GM06990 (cell line): ENCODE measurements at regions not wholly inside any gene's neighbourhood (a gene's known extent, or its start where the extent isn't known, plus 50 kb on each side); places are given as distances from the start of the nearest gene placed in this dataset.

ENCODE experiments used
- DNase-seq: peaks from one replicate; pipeline ENCODE4 v3.0.0-alpha.2; 2011; ENCODE audit not compliant: insufficient read length; ENCODE audit errors: extremely low read depth
- H3K27me3 ChIP-seq: replicated peaks from 2 replicates; pipeline ENCODE4 v1.6.0; 2011; ENCODE audit warnings: low read length; ENCODE audit not compliant: control insufficient read depth, insufficient read depth
- H3K36me3 ChIP-seq: 2 replicates; pipeline ENCODE4 v1.5.1; 2011; ENCODE audit warnings: low read length; ENCODE audit not compliant: control insufficient read depth, insufficient read depth
- H3K4me3 ChIP-seq: replicated peaks from 2 replicates; pipeline ENCODE4 v1.5.1; 2011; ENCODE audit warnings: low read depth, mild to moderate bottlenecking, control low read depth, low read length
- CTCF ChIP-seq: IDR thresholded peaks from 2 replicates; pipeline ENCODE4 v1.5.1; 2011; ENCODE audit warnings: low read length, control low read depth, mild to moderate bottlenecking, inconsistent platforms; ENCODE audit not compliant: insufficient read depth, poor library complexity, severe bottlenecking

- Histone ChIP-seq H3K36me3 (no peaks in the 10 kb centered on the region), H3K4me3 (no peak overlapping the region), H3K27me3 (no peaks in the 10 kb centered on the region)
- no peak for TF ChIP-seq CTCF
- no peak for DNase-seq
Measured at GRCh38 chr12:78622529-78623195, 241.9 kb upstream of the SYT1 start.

GRCh38 chr12:78628491-78629100 lies 236.0 kb upstream of the SYT1 start:
- no peaks in the 10 kb centered on the region for H3K36me3 ChIP-seq
- TF ChIP-seq CTCF, result no peak
- H3K27me3 ChIP-seq, result no peaks in the 10 kb centered on the region
- no peak for DNase-seq
- no peak overlapping the region for H3K4me3 ChIP-seq

GRCh38 chr12:78636231-78636855 lies 228.2 kb upstream of the SYT1 start:
- H3K4me3 ChIP-seq, result no peak overlapping the region
- no peak for DNase-seq
- no peak for TF ChIP-seq CTCF

GRCh38 chr12:78641837-78642423 lies 222.6 kb upstream of the SYT1 start:
- no peak for DNase-seq
- no peak overlapping the region for H3K4me3 ChIP-seq
- H3K27me3 ChIP-seq, result no peaks in the 10 kb centered on the region
- TF ChIP-seq CTCF, result no peak
- no peaks in the 10 kb centered on the region for H3K36me3 ChIP-seq

More at GRCh38 chr12:78636231-78636855, 228.2 kb upstream of the SYT1 start:
- no peaks in the 10 kb centered on the region for H3K36me3 ChIP-seq
- H3K27me3 ChIP-seq, result no peaks in the 10 kb centered on the region

GRCh38 chr12:78645956-78646355 lies 218.6 kb upstream of the SYT1 start:
- Histone ChIP-seq H3K36me3 (no peaks in the 10 kb centered on the region), H3K4me3 (no peak overlapping the region), H3K27me3 (no peaks in the 10 kb centered on the region)
- DNase-seq, result no peak
- no peak for TF ChIP-seq CTCF
